Mucosa of descending colon (tissue), 3 donors: ENCODE measurements at regions not wholly inside any gene's neighbourhood (a gene's known extent, or its start where the extent isn't known, plus 50 kb on each side); places are given as distances from the start of the nearest gene placed in this dataset.

Experiments used
- ATAC-seq: fragments of 200-7000 bp; cut with Tn5 transposase; one replicate; pipeline ENCODE4 v1.9.1; 2020; ENCODE audit warnings: mild to moderate bottlenecking, moderate library complexity
- DNase-seq, 3 donors: peaks; one replicate each; pipeline ENCODE4 v3.0.0-alpha.2; 2020
- H3K36me3 ChIP-seq: fragments of 200-600 bp; one replicate; pipeline ENCODE4 v1.8.0; 2021; ENCODE audit warnings: low read depth, mild to moderate bottlenecking
- H3K4me1 ChIP-seq: fragments of 200-600 bp; one replicate; pipeline ENCODE4 v1.8.0; 2021; ENCODE audit warnings: low read depth, mild to moderate bottlenecking
- H3K4me3 ChIP-seq: fragments of 200-600 bp; one replicate; pipeline ENCODE4 v1.8.0; 2021; ENCODE audit warnings: mild to moderate bottlenecking
- H3K9me3 ChIP-seq: fragments of 200-600 bp; one replicate; pipeline ENCODE4 v1.8.0; 2021; ENCODE audit warnings: mild to moderate bottlenecking
- intact Hi-C, 2 donors: fragments of 100-400 bp; cut with DNase I in 1 of 2; cut with micrococcal nuclease in 1 of 2; formaldehyde crosslinking; loops; one replicate each; pipeline versions ENCODE4 v1.11.0 to v1.11.1; 2022; cut with DNase I, micrococcal nuclease
- TF ChIP-seq, protein P1 (sequence below): fragments of 200-600 bp; IDR thresholded peaks from one replicate; pipeline ENCODE4 v1.8.0; 2022; ENCODE audit warnings: antibody characterized with exemption, mild to moderate bottlenecking
- donor health status: DM: no; HTN: no; CAD: no; lungs with moderate emphysema.
- donor health status: DM: no; HTN: no; CAD: no.
- donor health status: DM: no; HTN: yes; CAD: no.

DNA sequence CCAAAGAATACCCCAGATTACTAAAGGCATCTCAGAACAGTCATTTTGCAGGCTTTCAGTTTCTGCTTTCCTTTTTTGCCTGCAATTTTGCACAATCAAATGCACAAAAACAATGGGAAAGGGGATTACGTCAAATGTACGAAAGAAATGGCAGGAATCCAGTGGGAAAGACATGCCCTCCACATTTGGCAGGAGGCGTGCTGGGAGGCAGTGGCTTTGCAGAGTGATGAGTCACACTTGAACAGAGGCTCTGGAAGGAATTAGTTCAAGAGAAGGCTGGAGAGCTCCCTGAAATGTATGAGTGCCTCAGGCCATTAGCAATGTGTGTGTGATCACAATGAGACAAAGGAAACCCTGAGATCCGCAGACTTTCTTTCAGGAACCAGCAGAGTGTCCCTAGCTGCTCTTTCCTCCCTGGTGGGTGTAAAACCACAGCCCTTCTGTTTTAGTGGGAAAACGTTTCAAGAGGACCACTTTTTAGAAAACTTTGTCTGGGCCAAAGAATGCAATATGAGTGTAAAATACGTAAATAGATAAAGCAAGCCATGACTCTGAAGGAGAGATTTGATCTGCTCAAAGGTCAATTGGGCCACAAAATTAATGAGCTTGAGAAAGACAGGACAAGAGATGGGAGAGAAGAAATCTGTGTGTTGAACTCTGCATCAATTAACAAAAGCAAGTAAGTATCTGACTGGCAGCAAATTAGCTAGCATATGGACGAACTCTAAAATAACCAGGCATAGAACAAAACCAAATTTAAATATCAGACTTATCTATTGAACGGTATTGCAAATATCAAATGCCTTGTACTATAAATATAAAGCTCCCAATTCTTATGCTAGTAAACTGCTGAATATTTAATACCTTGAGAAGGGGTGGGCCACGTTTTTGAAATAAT, 155.4 kb upstream of the PDE3A start:
- intact Hi-C loops = loop anchor here in 1 of 2 donors (10.0 kb wide), 1 partner anchor 468 kb away; no protein-coding TSS in a partner anchor
- TF ChIP-seq, protein P1, sequence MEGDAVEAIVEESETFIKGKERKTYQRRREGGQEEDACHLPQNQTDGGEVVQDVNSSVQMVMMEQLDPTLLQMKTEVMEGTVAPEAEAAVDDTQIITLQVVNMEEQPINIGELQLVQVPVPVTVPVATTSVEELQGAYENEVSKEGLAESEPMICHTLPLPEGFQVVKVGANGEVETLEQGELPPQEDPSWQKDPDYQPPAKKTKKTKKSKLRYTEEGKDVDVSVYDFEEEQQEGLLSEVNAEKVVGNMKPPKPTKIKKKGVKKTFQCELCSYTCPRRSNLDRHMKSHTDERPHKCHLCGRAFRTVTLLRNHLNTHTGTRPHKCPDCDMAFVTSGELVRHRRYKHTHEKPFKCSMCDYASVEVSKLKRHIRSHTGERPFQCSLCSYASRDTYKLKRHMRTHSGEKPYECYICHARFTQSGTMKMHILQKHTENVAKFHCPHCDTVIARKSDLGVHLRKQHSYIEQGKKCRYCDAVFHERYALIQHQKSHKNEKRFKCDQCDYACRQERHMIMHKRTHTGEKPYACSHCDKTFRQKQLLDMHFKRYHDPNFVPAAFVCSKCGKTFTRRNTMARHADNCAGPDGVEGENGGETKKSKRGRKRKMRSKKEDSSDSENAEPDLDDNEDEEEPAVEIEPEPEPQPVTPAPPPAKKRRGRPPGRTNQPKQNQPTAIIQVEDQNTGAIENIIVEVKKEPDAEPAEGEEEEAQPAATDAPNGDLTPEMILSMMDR = no peak
- H3K4me3 ChIP-seq = no peak overlapping the region
- H3K4me1 ChIP-seq = peaks cover 18% of the 10 kb centered on the region
- peak; percentile 50 to 66 (median 55) for DNase-seq
- ATAC-seq = peak; percentile 91
- H3K9me3 ChIP-seq = no peaks in the 10 kb centered on the region
- H3K36me3 ChIP-seq = no peaks in the 10 kb centered on the region

DNA sequence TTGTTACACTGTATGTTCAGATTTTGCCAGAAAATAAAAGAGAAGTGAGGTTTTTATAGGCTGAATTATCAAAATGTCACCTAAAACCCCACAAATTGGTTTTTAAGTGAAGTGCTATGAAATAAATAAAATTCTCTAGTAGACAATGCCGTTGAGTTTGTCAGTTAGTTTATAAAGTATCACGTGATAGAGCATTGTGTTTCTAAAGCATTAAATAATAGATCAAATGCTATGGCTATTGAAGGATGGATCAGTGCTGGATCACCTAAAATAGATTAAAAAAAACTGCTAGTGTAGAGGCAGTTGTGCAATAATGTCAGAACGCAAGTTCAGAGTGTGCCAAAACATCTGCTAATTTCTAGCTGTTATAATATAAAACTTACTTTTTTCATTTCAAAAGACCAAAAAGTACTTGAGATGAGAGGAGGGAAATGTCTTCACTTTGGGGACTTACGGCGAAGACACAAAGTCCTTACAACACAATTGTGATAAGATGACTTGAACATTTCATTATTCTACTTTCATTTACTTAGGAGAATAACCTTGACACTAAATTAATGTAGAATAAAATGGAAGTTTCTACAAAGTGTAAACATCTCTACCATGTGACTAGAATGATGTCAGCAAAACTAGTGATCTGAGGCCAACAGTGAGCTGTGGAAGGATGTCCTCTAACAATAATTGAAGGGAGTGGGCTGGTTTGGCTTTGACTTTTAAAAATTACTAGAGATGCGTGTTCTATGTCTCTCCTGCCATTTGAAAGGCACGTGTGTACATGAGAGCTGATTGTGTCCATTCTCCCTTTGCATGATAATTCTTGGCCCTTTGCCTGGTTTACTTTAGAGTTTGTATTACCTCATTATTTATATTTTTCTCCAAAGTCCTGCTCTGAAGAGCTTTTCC, 154.4 kb upstream of the PDE3A start:
- peaks cover 18% of the 10 kb centered on the region for H3K4me1 ChIP-seq
- no peak for ATAC-seq
- no peak overlapping the region for H3K4me3 ChIP-seq
- H3K9me3 ChIP-seq = no peaks in the 10 kb centered on the region
- TF ChIP-seq, protein P1 = no peak
- no peak for DNase-seq
- intact Hi-C loops = loop anchor here in 1 of 2 donors (10.0 kb wide), 1 partner anchor 469 kb away; no protein-coding TSS in a partner anchor
- H3K36me3 ChIP-seq = no peaks in the 10 kb centered on the region

DNA sequence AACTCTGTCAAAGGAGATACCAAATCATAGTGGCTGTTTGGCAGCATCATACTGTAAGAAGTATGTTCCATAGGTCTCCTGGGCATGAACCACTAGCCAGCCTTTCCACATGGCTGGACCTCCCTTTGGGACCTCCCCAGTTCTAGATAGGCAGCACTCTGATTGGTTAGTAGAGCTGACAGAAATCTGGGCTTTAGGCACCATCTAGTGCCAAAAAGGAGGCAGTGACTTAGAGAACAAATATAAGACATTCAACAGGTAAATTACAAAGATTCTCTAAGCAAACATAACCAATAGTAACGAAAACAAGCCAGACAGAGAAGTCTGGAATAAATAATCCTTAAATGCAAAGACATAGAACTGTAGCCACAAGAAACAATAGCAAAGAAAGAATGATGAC, 148.0 kb upstream of the PDE3A start:
- H3K9me3 ChIP-seq = no peaks in the 10 kb centered on the region
- H3K4me1 ChIP-seq = no peaks in the 10 kb centered on the region
- H3K4me3 ChIP-seq = no peak overlapping the region
- ATAC-seq (peak; percentile 71), DNase-seq (no peak)
- intact Hi-C loops = no loop called here
- no peaks in the 10 kb centered on the region for H3K36me3 ChIP-seq
- TF ChIP-seq, protein P1 = no peak

DNA sequence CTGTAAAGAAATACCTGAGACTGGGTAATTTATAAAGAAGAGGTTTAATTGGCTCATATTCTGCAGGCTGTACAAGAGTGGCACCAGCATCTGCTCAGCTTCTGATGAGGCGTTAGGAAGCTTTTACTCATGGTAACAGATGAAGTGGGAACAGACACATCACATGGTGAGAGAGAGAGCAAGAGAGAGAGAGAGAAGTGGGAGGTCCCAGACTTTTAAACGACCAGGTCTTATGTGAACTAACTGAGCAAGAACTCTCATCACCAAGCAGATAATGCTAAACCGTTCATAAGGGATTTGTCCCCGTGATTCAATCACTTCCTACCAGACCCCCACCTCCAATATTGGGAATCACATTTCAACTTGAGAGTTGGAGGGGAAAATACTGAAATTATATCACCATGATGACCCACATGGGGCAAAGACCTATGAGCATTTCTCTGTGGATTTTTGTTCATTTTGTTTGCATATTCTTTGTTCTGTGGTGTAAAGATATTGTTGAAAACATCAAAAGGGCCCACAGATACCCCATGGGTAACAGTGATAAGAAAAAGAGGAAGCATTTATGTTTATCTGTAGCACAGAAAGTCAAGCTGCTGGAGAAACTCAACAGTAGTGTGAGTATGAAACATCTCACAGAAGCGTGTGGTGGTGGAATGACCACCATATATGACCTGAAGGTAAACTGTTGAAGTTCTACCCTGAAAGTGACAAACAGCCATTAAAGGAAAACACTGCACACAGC, 135.2 kb upstream of the PDE3A start:
- no peaks in the 10 kb centered on the region for H3K4me1 ChIP-seq
- no peaks in the 10 kb centered on the region for H3K36me3 ChIP-seq
- H3K4me3 ChIP-seq = no peak overlapping the region
- TF ChIP-seq, protein P1 = no peak
- intact Hi-C loops = loop anchor here in 1 of 2 donors (10.0 kb wide), 1 partner anchor 302 kb away; no protein-coding TSS in a partner anchor
- no peaks in the 10 kb centered on the region for H3K9me3 ChIP-seq
- ATAC-seq (no peak), DNase-seq (no peak)

DNA sequence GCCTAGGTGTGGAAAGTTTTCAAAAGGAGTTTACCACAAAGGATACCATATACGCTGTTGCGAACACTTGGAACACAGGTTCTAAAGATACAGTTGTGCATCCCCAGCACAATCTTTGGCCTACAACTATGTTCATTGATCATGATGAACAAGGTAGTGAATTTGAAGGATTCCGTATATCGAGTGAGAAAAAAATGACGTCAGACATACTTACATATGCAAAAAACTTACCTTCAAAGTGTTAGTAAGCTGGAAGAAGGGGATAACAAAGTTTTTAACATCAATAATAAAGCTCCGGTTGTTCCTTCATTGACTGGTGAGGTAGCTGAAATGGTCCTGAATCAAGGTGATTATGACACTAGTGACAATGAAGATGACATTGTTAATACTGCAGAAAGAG, 133.9 kb upstream of the PDE3A start:
- no peaks in the 10 kb centered on the region for H3K4me1 ChIP-seq
- DNase-seq (no peak), ATAC-seq (no peak)
- TF ChIP-seq, protein P1 = no peak
- intact Hi-C loops = loop anchor here in 1 of 2 donors (10.0 kb wide), 1 partner anchor 300 kb away; no protein-coding TSS in a partner anchor
- no peaks in the 10 kb centered on the region for H3K36me3 ChIP-seq
- no peak overlapping the region for H3K4me3 ChIP-seq
- no peaks in the 10 kb centered on the region for H3K9me3 ChIP-seq
